ENCODE measurements at regions not wholly inside any gene's neighbourhood (a gene's known extent, or its start where the extent isn't known, plus 50 kb on each side); places are given as distances from the start of the nearest gene placed in this dataset.
"Not testable (repeated sequence)": the region's sequence is repeated elsewhere in the genome, so short reads cannot be mapped to it uniquely, and the experiment has no call there.

DNA sequence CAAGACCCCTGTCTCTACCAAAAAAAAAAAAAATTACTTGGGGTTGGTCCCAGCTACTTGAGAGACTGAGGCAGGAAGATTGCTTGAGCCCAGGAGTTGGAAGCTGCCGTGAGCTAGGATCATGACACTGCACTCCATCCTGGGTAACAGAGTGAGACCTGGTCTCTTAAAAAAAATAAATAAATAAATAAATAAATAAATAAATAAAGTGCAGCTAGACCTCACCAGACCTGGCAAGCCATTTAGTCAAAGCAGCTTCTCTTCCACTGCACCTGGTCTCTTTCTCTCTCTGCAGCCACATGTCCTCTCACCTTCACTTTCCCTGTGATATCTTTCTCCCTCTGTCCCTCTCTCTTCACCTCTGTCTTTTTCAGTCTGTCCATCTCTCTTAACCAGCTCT is 75.2 kb upstream of the CHCHD3 start:
- DNase-seq (no peak), ATAC-seq (no peak)
- Mint-ChIP-seq H3K4me1 (ENCODE audit: low read depth) (no peaks in the 10 kb centered on the region), H3K4me3 (no peak overlapping the region), H3K36me3 (ENCODE audit: low read depth) (no peaks in the 10 kb centered on the region), H3K27me3 (peaks cover 3% of the 10 kb centered on the region), H3K27ac (no peak overlapping the region), H3K9me3 (peaks cover 6% of the 10 kb centered on the region)
- TF ChIP-seq CTCF (IDR thresholded peaks at IDR 0.05) = no peak
- ChIA-PET CTCF (interaction anchor here (1.3 kb wide), 1 partner anchor 8 kb away, joined by 4 read pairs; no protein-coding TSS in a partner anchor), POLR2A (no interaction called here)
- intact Hi-C loops (cut with micrococcal nuclease) = no loop called here

- H3K4me3 Mint-ChIP-seq = no peak overlapping the region
- no peak for TF ChIP-seq CTCF (IDR thresholded peaks at IDR 0.05)
- H3K4me1 Mint-ChIP-seq (ENCODE audit: low read depth) = no peaks in the 10 kb centered on the region
- no peaks in the 10 kb centered on the region for H3K36me3 Mint-ChIP-seq (ENCODE audit: low read depth)
- H3K27me3 Mint-ChIP-seq = peaks cover 11% of the 10 kb centered on the region
- H3K9me3 Mint-ChIP-seq = no peaks in the 10 kb centered on the region
- intact Hi-C loops (cut with micrococcal nuclease) = no loop called here
- H3K27ac Mint-ChIP-seq = no peak overlapping the region
- ChIA-PET CTCF (interaction anchor here (1.4 kb wide), 1 partner anchor 8 kb away, joined by 4 read pairs; no protein-coding TSS in a partner anchor), POLR2A (no interaction called here)
- ATAC-seq = no peak
- DNase-seq = no peak
These were observed 82.6 kb upstream of the CHCHD3 start for GRCh38 chr7:133164498-133164897.

- H3K4me3 Mint-ChIP-seq = no peak overlapping the region
- POLR2A ChIA-PET = interaction anchor here (0.8 kb wide), 1 partner anchor 872 kb away, joined by 3 read pairs; no protein-coding TSS in a partner anchor
- H3K27ac Mint-ChIP-seq = no peak overlapping the region
- DNase-seq (no peak), ATAC-seq (no peak)
- no peaks in the 10 kb centered on the region for H3K4me1 Mint-ChIP-seq (ENCODE audit: low read depth)
- CTCF ChIA-PET = interaction anchor here (1.4 kb wide), 1 partner anchor 8 kb away, joined by 4 read pairs; no protein-coding TSS in a partner anchor
- H3K27me3 Mint-ChIP-seq = peaks cover 13% of the 10 kb centered on the region
- H3K9me3 Mint-ChIP-seq = no peaks in the 10 kb centered on the region
- no peaks in the 10 kb centered on the region for H3K36me3 Mint-ChIP-seq (ENCODE audit: low read depth)
- TF ChIP-seq CTCF (IDR thresholded peaks at IDR 0.05) = no peak
- intact Hi-C loops (cut with micrococcal nuclease) = no loop called here
These were observed 83.1 kb upstream of the CHCHD3 start for GRCh38 chr7:133165001-133165400.

DNA sequence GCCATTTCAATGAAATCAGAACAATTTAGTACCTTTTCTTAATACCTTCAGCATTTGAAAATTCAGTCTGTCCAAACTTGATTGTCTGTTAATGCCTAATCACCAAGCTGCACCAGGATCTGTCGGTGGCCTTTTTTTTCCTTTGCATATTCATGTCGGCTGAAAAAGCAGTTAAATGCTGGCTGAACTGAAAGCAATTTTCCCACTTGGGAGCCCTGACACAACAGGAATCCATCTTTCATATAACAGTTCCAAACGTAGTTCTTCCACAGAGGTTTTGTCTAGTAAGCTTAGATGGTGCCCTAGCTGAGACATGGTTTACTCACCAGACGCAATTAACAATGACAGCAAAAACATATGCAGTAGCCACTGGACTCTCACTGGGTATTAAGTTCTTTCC is 83.6 kb upstream of the CHCHD3 start:
- Mint-ChIP-seq H3K4me1 (ENCODE audit: low read depth) (no peaks in the 10 kb centered on the region), H3K36me3 (ENCODE audit: low read depth) (no peaks in the 10 kb centered on the region), H3K4me3 (no peak overlapping the region), H3K9me3 (no peaks in the 10 kb centered on the region), H3K27me3 (peaks cover 13% of the 10 kb centered on the region), H3K27ac (no peak overlapping the region)
- ChIA-PET CTCF (interaction anchor here (1.4 kb wide), 1 partner anchor 9 kb away, joined by 4 read pairs; no protein-coding TSS in a partner anchor), POLR2A (interaction anchor here (0.8 kb wide), 1 partner anchor 871 kb away, joined by 3 read pairs; no protein-coding TSS in a partner anchor)
- ATAC-seq (no peak), DNase-seq (no peak)
- no peak for TF ChIP-seq CTCF (IDR thresholded peaks at IDR 0.05)
- intact Hi-C loops (cut with micrococcal nuclease) = no loop called here

- DNase-seq = no peak
- ChIA-PET POLR2A (no interaction called here), CTCF (no interaction called here)
- Mint-ChIP-seq H3K27ac (no peak overlapping the region), H3K9me3 (no peaks in the 10 kb centered on the region), H3K4me3 (no peak overlapping the region), H3K36me3 (ENCODE audit: low read depth) (no peaks in the 10 kb centered on the region), H3K4me1 (ENCODE audit: low read depth) (no peaks in the 10 kb centered on the region), H3K27me3 (peaks cover 11% of the 10 kb centered on the region)
- intact Hi-C loops (cut with micrococcal nuclease) = no loop called here
- no peak for ATAC-seq
- no peak for TF ChIP-seq CTCF (IDR thresholded peaks at IDR 0.05)
These were observed 85.4 kb upstream of the CHCHD3 start for GRCh38 chr7:133167300-133167699.

DNA sequence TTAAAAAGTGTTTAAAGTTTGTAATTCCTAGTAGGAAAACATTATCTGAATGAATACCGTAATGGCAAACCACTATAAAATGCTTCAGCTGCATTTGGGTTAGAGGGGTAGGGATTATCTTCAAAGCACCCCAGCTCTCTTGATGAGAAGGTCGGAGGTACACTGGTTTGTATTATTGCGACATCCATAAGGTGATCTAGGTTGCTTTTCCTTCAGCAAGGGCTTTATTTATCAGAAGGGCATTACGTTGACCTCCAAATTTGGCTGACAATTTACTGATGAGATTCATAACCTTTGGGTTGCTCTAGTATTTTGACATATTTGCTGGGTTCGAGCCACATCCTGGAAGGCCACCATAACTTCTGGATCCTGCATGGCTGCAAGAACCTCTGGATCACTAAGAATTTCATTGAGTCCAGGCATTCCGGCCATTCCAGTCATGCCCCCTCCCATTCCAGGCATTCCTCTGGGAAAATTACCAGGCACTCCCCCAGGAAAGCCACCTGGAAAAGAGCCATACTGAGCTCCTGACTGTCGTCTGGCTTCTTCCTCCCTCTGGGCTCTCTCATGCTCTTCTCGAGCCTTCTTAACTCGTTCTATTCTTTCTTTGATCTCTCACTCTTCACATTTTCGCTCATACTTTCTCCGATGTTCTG is 83.6 kb upstream of the EXOC4 start:
- POLR2A ChIA-PET; intact Hi-C loops (cut with micrococcal nuclease); H3K4me3 Mint-ChIP-seq; ATAC-seq; H3K4me1 Mint-ChIP-seq (ENCODE audit: low read depth); H3K36me3 Mint-ChIP-seq (ENCODE audit: low read depth); CTCF ChIA-PET; H3K9me3 Mint-ChIP-seq; H3K27me3 Mint-ChIP-seq; DNase-seq; H3K27ac Mint-ChIP-seq: not testable (repeated sequence)

- ATAC-seq; intact Hi-C loops (cut with micrococcal nuclease); H3K4me3 Mint-ChIP-seq; CTCF ChIA-PET; H3K4me1 Mint-ChIP-seq (ENCODE audit: low read depth); DNase-seq; H3K9me3 Mint-ChIP-seq; H3K36me3 Mint-ChIP-seq (ENCODE audit: low read depth); H3K27me3 Mint-ChIP-seq; H3K27ac Mint-ChIP-seq; POLR2A ChIA-PET: not testable (repeated sequence)
These were observed 75.4 kb upstream of the EXOC4 start for GRCh38 chr7:133177476-133177875.

Measured in activated CD8-positive, alpha-beta T cell treated with anti-CD3 and anti-CD28 coated beads for 36 hours (primary cell).